A549 (cell line): ENCODE measurements at regions not wholly inside any gene's neighbourhood (a gene's known extent, or its start where the extent isn't known, plus 50 kb on each side); places are given as distances from the start of the nearest gene placed in this dataset.

Experiments
- ATAC-seq, 2 experiments: fragments of 200-7000 bp in 1 of 2; fragments of >200 bp in 1 of 2; cut with Nextera tagmentation in 1 of 2; cut with Tn5 transposase in 1 of 2; 3 replicates each; pipeline versions ENCODE4 v1.8.0 to v1.9.1; 2018 to 2020; ENCODE audit warnings: mild to moderate bottlenecking in 1 of 2, moderate library complexity in 1 of 2
- CTCF ChIA-PET: fragments of 300-600 bp; sonication (Branson Sonifier 250); formaldehyde crosslinking; extraction: SDS; loops from one replicate; lab custom pipeline; 2021; ENCODE audit warnings: antibody characterized with exemption, inconsistent platforms; lab: Yijun Ruan, JAX
- POLR2A ChIA-PET: fragments of 350-600 bp; formaldehyde crosslinking; extraction: SDS; loops from one replicate; lab custom pipeline; 2021; ENCODE audit warnings: antibody characterized with exemption, inconsistent platforms; lab: Yijun Ruan, JAX
- DNase-seq, 2 experiments: peaks; one replicate each; pipeline versions ENCODE4 v3.0.0 to v3.0.0-alpha.2; 2011 to 2016; ENCODE audit warnings: low read depth in 1 of 2, low spot score in 1 of 2
- FAIRE-seq: peaks from 2 replicates; lab custom pipeline; 2011; peaks lifted over from hg19 to GRCh38; lab: Jason Lieb, UNC
- H3K27ac ChIP-seq, 2 experiments: fragments of >200 bp; sonication (Bioruptor Twin); formaldehyde crosslinking; 3 replicates each; pipeline ENCODE4 v1.5.1; 2016 to 2017
- H3K4me1 ChIP-seq: fragments of >200 bp; sonication (Bioruptor Twin); formaldehyde crosslinking; 3 replicates; pipeline ENCODE4 v1.6.1; 2016
- H3K4me2 ChIP-seq: fragments of >200 bp; sonication (Bioruptor Twin); formaldehyde crosslinking; 3 replicates; pipeline ENCODE4 v1.6.1; 2016
- H3K4me3 ChIP-seq: fragments of >200 bp; sonication (Bioruptor Twin); formaldehyde crosslinking; 3 replicates; pipeline ENCODE4 v1.5.1; 2016
- H3K9me3 ChIP-seq: fragments of >200 bp; sonication (Bioruptor Twin); formaldehyde crosslinking; 3 replicates; pipeline ENCODE4 v1.6.1; 2016
- CBX8 ChIP-seq: fragments of 200-600 bp; sonication (generic); IDR thresholded peaks from 2 replicates; pipeline ENCODE4 v1.6.1; 2016
- EHF ChIP-seq: fragments of 250-450 bp; sonication (Bioruptor Pico); IDR thresholded peaks from 2 replicates; pipeline ENCODE4 v1.5.0; 2020; ENCODE audit warnings: mild to moderate bottlenecking
- EP300 ChIP-seq, 2 experiments: fragments of >200 bp; sonication (Bioruptor Twin); formaldehyde crosslinking; IDR thresholded peaks; 2 replicates in 1 of 2; 3 replicates in 1 of 2; pipeline ENCODE4 v1.6.1; 2016 to 2017
- HEYL ChIP-seq: fragments of 250-450 bp; sonication (Bioruptor Pico); IDR thresholded peaks from 2 replicates; pipeline ENCODE4 v1.8.0; 2021; ENCODE audit warnings: mild to moderate bottlenecking, moderate library complexity
- HOXA7 ChIP-seq: fragments of 250-450 bp; sonication (Bioruptor Pico); IDR thresholded peaks from 2 replicates; pipeline ENCODE4 v1.5.0; 2020; ENCODE audit warnings: mild to moderate bottlenecking, moderate library complexity
- HOXB13 ChIP-seq: fragments of 250-450 bp; sonication (Bioruptor Pico); IDR thresholded peaks from 2 replicates; pipeline ENCODE4 v1.5.0; 2020; ENCODE audit warnings: low read depth, mild to moderate bottlenecking, moderate library complexity
- JUNB ChIP-seq: fragments of >200 bp; sonication (Bioruptor Twin); formaldehyde crosslinking; IDR thresholded peaks from 2 replicates; pipeline ENCODE4 v1.6.1; 2016
- MAFK ChIP-seq: fragments of 450-650 bp; IDR thresholded peaks from 2 replicates; pipeline ENCODE4 v1.6.1; 2014; ENCODE audit not compliant: partially characterized antibody
- POLR2AphosphoS2 ChIP-seq: conservative IDR thresholded peaks from 2 replicates; pipeline ENCODE4 v1.6.1; 2012; ENCODE audit warnings: low read length, improper control_type of control experiment, inconsistent platforms
- RCOR1 ChIP-seq: fragments of 150-350 bp; IDR thresholded peaks from 2 replicates; pipeline ENCODE4 v1.6.1; 2014; ENCODE audit warnings: antibody characterized with exemption, low read length, low read depth
- REST ChIP-seq: fragments of 200-600 bp; sonication (generic); IDR thresholded peaks from 2 replicates; pipeline ENCODE4 v1.6.1; 2016; ENCODE audit warnings: antibody characterized with exemption, mild to moderate bottlenecking, moderate library complexity
- RFX5 ChIP-seq: fragments of 450-650 bp; IDR thresholded peaks from 2 replicates; pipeline ENCODE4 v1.7.1; 2014; ENCODE audit warnings: antibody characterized with exemption, mild to moderate bottlenecking, moderate library complexity
- RNF2 ChIP-seq: fragments of 200-600 bp; sonication (generic); IDR thresholded peaks from 2 replicates; pipeline ENCODE4 v1.6.1; 2016; ENCODE audit warnings: low read depth, mild to moderate bottlenecking, antibody characterized with exemption, moderate library complexity, borderline replicate concordance
- SMC3 ChIP-seq: fragments of >200 bp; sonication (Bioruptor Twin); formaldehyde crosslinking; IDR thresholded peaks from 3 replicates; pipeline ENCODE4 v1.6.1; 2018; ENCODE audit warnings: inconsistent platforms
- USF2 ChIP-seq: fragments of 450-650 bp; IDR thresholded peaks from 2 replicates; pipeline ENCODE4 v1.6.1; 2014; ENCODE audit warnings: antibody characterized with exemption
- WGBS: methylation state at CpG from one replicate; pipeline ENCODE4 v1.1.6; 2017; ENCODE audit errors: missing lambda C conversion rate; 5-methylcytosine and 5-hydroxymethylcytosine counted together
- TF ChIP-seq, protein P1 (sequence below): fragments of >200 bp; sonication (Bioruptor Twin); formaldehyde crosslinking; IDR thresholded peaks from 2 replicates; pipeline ENCODE4 v1.6.1; 2016
- TF ChIP-seq, protein P2 (sequence below): IDR thresholded peaks from 2 replicates; pipeline ENCODE4 v1.6.1; 2012
- TF ChIP-seq, protein P3 (sequence below): IDR thresholded peaks from 2 replicates; pipeline ENCODE4 v1.6.1; 2012; ENCODE audit warnings: low read depth, borderline replicate concordance
- TF ChIP-seq, protein P4 (sequence below): fragments of 150-350 bp; IDR thresholded peaks from 2 replicates; pipeline ENCODE4 v1.6.1; 2014; ENCODE audit warnings: low read depth, mild to moderate bottlenecking, low read length
- TF ChIP-seq, protein P5 (sequence below): fragments of 250-450 bp; sonication (Bioruptor Pico); IDR thresholded peaks from 2 replicates; pipeline ENCODE4 v1.5.0; 2021; ENCODE audit warnings: mild to moderate bottlenecking, moderate library complexity, borderline replicate concordance
- TF ChIP-seq, protein P6 (sequence below): fragments of 250-450 bp; sonication (Bioruptor Pico); IDR thresholded peaks from 2 replicates; pipeline ENCODE4 v1.5.0; 2020; ENCODE audit warnings: low read depth, mild to moderate bottlenecking, moderate library complexity

DNA sequence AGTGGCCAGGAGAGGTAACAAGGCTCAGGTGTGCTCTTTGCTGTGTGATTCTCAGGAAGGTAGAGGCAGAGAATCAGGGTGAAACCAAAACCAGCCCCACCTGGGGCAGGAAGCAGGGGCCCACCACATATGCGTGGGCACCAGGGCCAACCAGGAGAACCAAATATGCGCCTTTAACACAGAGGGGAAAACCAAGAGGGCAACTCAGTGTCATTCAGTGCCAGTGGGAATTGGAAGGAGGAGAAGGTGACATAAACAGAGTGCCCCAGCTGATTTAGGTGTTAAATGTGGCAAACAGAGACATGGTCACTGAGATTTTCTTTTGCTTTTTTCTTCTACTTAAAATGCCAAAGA lies 106.8 kb upstream of the MAMLD1 start (continued):
- TF ChIP-seq REST: no peak
- no peak for TF ChIP-seq MAFK
- no peak for TF ChIP-seq USF2
- TF ChIP-seq, protein P1, sequence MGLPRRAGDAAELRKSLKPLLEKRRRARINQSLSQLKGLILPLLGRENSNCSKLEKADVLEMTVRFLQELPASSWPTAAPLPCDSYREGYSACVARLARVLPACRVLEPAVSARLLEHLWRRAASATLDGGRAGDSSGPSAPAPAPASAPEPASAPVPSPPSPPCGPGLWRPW: no peak
- TF ChIP-seq, protein P2, sequence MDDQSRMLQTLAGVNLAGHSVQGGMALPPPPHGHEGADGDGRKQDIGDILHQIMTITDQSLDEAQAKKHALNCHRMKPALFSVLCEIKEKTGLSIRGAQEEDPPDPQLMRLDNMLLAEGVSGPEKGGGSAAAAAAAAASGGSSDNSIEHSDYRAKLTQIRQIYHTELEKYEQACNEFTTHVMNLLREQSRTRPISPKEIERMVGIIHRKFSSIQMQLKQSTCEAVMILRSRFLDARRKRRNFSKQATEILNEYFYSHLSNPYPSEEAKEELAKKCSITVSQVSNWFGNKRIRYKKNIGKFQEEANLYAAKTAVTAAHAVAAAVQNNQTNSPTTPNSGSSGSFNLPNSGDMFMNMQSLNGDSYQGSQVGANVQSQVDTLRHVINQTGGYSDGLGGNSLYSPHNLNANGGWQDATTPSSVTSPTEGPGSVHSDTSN: no peak
- TF ChIP-seq CBX8: no peak
- TF ChIP-seq RCOR1: no peak

- POLR2A ChIA-PET: no interaction called here
- Histone ChIP-seq H3K4me1 (no peaks in the 10 kb centered on the region), H3K4me3 (no peak overlapping the region), H3K27ac (no peak overlapping the region), H3K4me2 (no peak overlapping the region), H3K9me3 (no peaks in the 10 kb centered on the region)
- 62% methylated on average over 1 of the region's 1 CpG for WGBS
- TF ChIP-seq RFX5: no peak
- ATAC-seq: no peak; a peak in 1 of 6 replicates
- no peak for FAIRE-seq
- no peak for DNase-seq
- CTCF ChIA-PET: no interaction called here
Measured at GRCh38 chrX:150257353-150258175, 105.6 kb upstream of the MAMLD1 start.

DNA sequence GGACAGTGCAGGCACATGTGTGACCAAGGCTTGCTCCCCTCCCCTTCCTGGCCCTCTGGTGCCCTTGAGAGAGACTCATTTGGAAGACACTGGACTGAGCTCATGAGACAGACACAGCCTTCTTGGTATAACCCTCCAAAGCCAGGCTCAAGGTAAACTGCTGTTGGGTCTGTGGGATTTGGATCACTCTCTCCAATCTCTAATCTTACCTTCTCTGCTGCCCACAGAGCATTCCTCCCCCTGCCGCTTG lies 105.0 kb upstream of the MAMLD1 start:
- H3K4me2 ChIP-seq: no peak overlapping the region
- ATAC-seq (no peak), FAIRE-seq (no peak), DNase-seq (no peak)
- 88% methylated on average over 1 of the region's 1 CpG for WGBS
- no peaks in the 10 kb centered on the region for H3K9me3 ChIP-seq
- no peak overlapping the region for H3K4me3 ChIP-seq
- ChIA-PET CTCF (no interaction called here), POLR2A (no interaction called here)
- H3K27ac ChIP-seq: no peak overlapping the region
- H3K4me1 ChIP-seq: no peaks in the 10 kb centered on the region
- TF ChIP-seq SMC3: no peak
- no peak for TF ChIP-seq JUNB
- TF ChIP-seq, protein P3, sequence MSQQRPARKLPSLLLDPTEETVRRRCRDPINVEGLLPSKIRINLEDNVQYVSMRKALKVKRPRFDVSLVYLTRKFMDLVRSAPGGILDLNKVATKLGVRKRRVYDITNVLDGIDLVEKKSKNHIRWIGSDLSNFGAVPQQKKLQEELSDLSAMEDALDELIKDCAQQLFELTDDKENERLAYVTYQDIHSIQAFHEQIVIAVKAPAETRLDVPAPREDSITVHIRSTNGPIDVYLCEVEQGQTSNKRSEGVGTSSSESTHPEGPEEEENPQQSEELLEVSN: no peak
- TF ChIP-seq, protein P4, sequence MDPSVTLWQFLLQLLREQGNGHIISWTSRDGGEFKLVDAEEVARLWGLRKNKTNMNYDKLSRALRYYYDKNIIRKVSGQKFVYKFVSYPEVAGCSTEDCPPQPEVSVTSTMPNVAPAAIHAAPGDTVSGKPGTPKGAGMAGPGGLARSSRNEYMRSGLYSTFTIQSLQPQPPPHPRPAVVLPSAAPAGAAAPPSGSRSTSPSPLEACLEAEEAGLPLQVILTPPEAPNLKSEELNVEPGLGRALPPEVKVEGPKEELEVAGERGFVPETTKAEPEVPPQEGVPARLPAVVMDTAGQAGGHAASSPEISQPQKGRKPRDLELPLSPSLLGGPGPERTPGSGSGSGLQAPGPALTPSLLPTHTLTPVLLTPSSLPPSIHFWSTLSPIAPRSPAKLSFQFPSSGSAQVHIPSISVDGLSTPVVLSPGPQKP: no peak
- TF ChIP-seq, protein P5, sequence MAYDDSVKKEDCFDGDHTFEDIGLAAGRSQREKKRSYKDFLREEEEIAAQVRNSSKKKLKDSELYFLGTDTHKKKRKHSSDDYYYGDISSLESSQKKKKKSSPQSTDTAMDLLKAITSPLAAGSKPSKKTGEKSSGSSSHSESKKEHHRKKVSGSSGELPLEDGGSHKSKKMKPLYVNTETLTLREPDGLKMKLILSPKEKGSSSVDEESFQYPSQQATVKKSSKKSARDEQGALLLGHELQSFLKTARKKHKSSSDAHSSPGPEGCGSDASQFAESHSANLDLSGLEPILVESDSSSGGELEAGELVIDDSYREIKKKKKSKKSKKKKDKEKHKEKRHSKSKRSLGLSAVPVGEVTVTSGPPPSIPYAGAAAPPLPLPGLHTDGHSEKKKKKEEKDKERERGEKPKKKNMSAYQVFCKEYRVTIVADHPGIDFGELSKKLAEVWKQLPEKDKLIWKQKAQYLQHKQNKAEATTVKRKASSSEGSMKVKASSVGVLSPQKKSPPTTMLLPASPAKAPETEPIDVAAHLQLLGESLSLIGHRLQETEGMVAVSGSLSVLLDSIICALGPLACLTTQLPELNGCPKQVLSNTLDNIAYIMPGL (CRISPR knock-in tag): no peak
- TF ChIP-seq EHF (CRISPR knock-in tag): no peak
- TF ChIP-seq HOXA7: no peak
- TF ChIP-seq HOXB13: no peak
- TF ChIP-seq POLR2AphosphoS2: no peak
- no peak for TF ChIP-seq EP300 (IDR thresholded peaks at IDR 0.05)
- TF ChIP-seq, protein P1: no peak
- TF ChIP-seq, protein P6, sequence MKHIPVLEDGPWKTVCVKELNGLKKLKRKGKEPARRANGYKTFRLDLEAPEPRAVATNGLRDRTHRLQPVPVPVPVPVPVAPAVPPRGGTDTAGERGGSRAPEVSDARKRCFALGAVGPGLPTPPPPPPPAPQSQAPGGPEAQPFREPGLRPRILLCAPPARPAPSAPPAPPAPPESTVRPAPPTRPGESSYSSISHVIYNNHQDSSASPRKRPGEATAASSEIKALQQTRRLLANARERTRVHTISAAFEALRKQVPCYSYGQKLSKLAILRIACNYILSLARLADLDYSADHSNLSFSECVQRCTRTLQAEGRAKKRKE (CRISPR knock-in tag): no peak
- TF ChIP-seq RNF2: no peak
- no peak for TF ChIP-seq USF2
- no peak for TF ChIP-seq HEYL (CRISPR knock-in tag)
- TF ChIP-seq MAFK: no peak
